Muscle layer of duodenum (tissue), 2 donors: ENCODE measurements at regions not wholly inside any gene's neighbourhood (a gene's known extent, or its start where the extent isn't known, plus 50 kb on each side); places are given as distances from the start of the nearest gene placed in this dataset.

Source experiments
- H3K27ac ChIP-seq: one replicate; pipeline ENCODE4 v1.7.0; 2013; ENCODE audit warnings: mild to moderate bottlenecking, low read length
- H3K27me3 ChIP-seq: one replicate; pipeline ENCODE4 v1.7.0; 2013; ENCODE audit warnings: low read depth, mild to moderate bottlenecking, control low read depth, low read length
- H3K36me3 ChIP-seq, 2 donors: one replicate each; pipeline ENCODE4 v1.7.0; 2013; ENCODE audit warnings: low read length in 2 of 2, control low read depth in 1 of 2, mild to moderate bottlenecking in 1 of 2; ENCODE audit not compliant: insufficient read depth in 2 of 2, control insufficient read depth in 1 of 2
- H3K4me1 ChIP-seq, 2 donors: one replicate each; pipeline ENCODE4 v1.7.0; 2013; ENCODE audit warnings: low read length in 2 of 2, mild to moderate bottlenecking in 2 of 2, control low read depth in 1 of 2, moderate library complexity in 1 of 2; ENCODE audit not compliant: insufficient read depth in 2 of 2, control insufficient read depth in 1 of 2
- H3K4me3 ChIP-seq, 2 donors: one replicate each; pipeline ENCODE4 v1.7.0; 2013; ENCODE audit warnings: low read length in 2 of 2, low read depth in 1 of 2, mild to moderate bottlenecking in 1 of 2
- H3K9me3 ChIP-seq, 2 donors: one replicate each; pipeline ENCODE4 v1.7.0; 2013; ENCODE audit warnings: low read length in 2 of 2, control low read depth in 1 of 2, mild to moderate bottlenecking in 1 of 2; ENCODE audit not compliant: control insufficient read depth in 1 of 2
- donor health status: healthy.

DNA sequence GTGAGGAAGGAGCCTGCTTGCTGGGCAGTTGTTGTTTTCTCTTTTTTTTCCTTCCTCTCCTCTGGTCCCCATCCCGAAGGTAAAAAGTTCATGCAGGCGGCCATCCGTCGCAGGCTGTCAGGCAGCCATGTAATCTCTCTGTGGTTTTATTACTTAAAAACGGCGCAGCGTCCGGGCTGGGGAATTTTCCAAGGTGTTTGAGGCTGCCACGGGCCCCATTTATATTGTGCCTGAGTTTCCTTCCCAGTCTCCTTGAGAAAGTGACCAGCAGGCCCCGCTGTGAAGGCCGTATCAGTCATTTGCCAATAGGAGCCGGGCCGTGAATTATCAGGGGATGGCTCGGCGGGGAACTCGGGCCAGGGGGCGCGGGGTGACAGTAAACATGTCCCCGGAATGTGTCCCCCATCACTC, 289.7 kb downstream of the PBX3 start:
- no peak overlapping the region for H3K27ac ChIP-seq
- peaks cover 0 to under 1% of the 10 kb centered on the region in 2 donors for H3K9me3 ChIP-seq

DNA sequence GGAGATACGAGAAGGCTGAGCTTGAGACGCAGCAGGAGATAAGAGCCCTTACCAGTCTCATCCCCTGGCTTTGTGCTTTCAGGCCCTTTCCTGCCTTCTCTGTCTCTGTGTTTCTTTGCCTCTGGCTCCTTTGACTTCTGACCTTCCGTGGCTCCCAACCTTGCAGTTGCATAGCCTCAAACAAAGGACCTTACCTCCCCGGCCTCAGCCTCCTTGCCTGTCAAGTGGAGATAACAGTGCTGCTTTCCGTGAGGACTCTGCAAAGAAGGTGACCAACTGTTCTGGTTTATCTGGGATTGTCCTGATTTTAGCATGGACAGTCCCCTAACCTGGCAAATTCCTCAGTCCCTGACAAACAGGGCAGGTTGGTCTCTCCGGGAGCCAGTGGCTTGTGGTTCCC, 287.8 kb upstream of the MVB12B start:
- no peak overlapping the region for H3K4me3 ChIP-seq
- H3K27me3 ChIP-seq = no peaks in the 10 kb centered on the region
- H3K27ac ChIP-seq = no peak overlapping the region
- no peaks in the 10 kb centered on the region for H3K36me3 ChIP-seq
- H3K9me3 ChIP-seq = peaks cover 0 to 7% of the 10 kb centered on the region in 2 donors
- no peaks in the 10 kb centered on the region for H3K4me1 ChIP-seq

More for the DNA sequence above, 289.7 kb downstream of the PBX3 start:
- H3K4me1 ChIP-seq = no peaks in the 10 kb centered on the region
- no peaks in the 10 kb centered on the region for H3K36me3 ChIP-seq
- no peak overlapping the region for H3K4me3 ChIP-seq
- H3K27me3 ChIP-seq = no peaks in the 10 kb centered on the region

DNA sequence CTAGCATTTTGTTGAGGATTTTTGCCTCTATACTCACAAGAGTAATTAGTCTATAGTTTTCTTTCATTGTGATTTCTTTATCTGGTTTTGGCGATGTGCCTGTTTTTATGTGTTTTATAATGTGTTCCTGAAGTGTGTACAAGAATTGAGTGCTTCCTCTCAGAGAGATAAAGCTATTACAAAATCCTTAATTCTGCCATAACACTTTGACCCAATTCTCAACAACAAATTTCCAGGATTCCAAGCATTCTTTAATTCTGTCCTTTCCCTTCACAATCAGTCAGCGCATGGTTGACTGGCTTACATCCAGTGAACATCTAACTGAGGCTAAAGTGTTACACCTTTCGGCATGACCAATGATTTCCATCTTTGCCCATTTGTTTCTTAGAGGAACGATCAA, 282.9 kb upstream of the MVB12B start:
- no peaks in the 10 kb centered on the region for H3K27me3 ChIP-seq
- H3K4me3 ChIP-seq = no peak overlapping the region
- no peak overlapping the region for H3K27ac ChIP-seq
- H3K4me1 ChIP-seq = no peaks in the 10 kb centered on the region
- H3K36me3 ChIP-seq = no peaks in the 10 kb centered on the region
- H3K9me3 ChIP-seq = peaks cover 5 to 27% of the 10 kb centered on the region in 2 donors

DNA sequence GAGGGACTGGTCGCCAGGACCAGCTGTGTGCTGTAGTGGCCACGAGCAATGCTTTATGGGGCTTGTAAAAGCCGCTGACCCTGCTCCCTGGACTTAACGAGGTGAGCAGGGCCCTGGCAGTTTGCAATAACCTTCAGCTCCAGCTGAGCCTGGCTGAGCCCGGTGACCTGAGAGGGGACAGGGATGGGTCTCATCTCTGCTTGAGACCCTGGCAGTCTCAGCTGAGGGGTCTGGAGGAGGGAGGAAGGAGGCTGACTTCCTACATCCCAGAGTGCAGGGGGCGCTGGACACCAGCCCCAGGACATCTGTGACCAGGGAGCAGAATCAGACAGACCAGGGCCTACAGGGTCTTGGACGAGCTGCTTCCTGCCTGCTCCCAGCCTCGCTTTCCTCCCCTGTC, 277.5 kb upstream of the MVB12B start:
- H3K27ac ChIP-seq = no peak overlapping the region
- no peak overlapping the region for H3K4me3 ChIP-seq
- H3K27me3 ChIP-seq = no peaks in the 10 kb centered on the region
- no peaks in the 10 kb centered on the region for H3K36me3 ChIP-seq
- no peaks in the 10 kb centered on the region for H3K4me1 ChIP-seq
- peaks cover 5 to 17% of the 10 kb centered on the region in 2 donors for H3K9me3 ChIP-seq

DNA sequence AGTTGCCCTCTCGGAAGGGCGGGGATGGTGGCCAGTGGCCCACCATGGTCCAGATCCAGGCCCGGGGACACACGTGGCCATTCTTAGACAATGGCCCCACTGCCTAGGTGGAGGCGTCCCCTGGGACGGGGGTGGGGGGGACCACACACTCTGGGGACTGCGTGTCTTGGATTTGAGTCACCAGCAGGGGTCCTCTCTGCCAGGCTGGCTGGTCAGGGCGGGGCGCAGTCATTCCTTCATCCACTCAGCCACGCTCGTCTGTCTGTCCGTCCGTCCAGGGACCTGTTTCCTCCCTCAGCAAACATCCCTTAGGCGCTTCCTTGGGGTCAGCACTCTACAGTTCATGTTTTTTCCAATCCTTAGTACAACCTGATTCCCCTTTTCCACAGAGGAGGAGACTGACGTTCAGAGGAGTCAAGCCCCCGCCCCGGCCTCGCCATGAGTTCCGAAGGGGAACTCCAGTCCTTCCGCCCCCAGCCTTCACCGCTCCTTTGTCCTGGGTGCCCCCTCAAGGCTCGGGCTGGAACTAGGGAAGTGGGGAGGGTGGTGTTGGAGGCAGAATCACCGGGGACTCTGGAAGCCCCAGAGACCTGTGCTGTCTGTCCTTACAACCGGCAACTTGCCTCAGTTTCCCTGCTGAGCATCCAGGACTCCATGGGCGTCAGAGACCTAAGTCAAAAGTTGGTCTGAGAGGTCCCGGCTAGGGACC, 276.6 kb upstream of the MVB12B start:
- Histone ChIP-seq H3K27me3 (no peaks in the 10 kb centered on the region), H3K4me3 (no peak overlapping the region), H3K9me3 (peaks cover 2 to 9% of the 10 kb centered on the region in 2 donors), H3K27ac (no peak overlapping the region), H3K4me1 (no peaks in the 10 kb centered on the region), H3K36me3 (no peaks in the 10 kb centered on the region)

DNA sequence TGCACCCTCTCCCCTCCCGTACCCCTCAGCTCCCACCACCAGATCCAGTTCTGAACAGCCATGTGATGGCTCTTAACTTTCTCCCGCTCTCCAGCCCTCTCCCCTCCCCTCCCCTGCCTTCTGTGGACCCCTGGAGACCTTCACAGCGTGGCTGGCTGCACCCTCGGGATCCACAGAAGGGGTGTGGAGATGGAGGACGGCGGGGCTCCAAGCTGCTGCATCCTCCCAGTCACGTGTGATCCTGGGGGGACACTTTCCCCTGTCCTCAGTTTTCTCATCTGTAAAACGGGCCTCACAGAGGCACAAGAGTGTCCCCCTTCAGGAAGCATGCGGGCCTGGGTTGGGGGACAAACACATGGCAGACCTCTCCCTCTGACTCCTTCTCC, 276.0 kb upstream of the MVB12B start:
- H3K27me3 ChIP-seq = no peaks in the 10 kb centered on the region

DNA sequence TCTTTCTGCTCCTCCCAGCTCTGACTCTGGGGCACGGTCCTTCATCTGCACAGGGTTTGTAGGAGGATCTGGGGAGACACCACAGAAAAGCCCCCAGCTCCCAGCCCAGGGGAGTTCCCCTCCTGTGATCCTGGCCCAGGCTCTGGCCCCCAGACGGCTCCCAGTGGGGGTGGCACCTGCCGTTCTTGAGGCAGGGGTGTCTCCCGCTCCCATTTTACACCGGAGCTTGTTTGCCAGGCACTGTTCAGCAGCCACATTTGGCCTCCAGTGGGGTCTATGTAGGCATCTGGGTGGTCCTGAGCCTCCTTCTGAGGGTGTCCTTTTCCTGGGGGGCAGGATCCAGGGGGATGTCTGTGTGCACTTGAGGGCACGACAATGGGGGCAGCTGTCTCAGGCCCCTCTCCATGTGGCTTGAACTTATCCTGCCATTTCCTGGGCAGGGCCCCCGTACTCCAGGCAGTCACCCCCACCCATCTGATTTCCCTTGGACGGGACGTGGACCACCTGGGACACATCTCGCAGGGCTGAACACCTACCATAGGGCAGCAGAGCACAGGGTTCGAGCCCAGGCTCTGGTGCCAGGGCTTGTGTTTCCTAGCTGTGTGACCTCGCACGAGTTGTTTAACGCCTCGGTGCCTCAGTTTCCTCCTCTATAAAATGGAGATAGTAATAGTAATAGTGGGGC, 275.0 kb upstream of the MVB12B start:
- no peaks in the 10 kb centered on the region for H3K36me3 ChIP-seq
- no peak overlapping the region for H3K27ac ChIP-seq
- no peak overlapping the region for H3K4me3 ChIP-seq
- H3K9me3 ChIP-seq = no peaks in the 10 kb centered on the region
- H3K4me1 ChIP-seq = no peaks in the 10 kb centered on the region
- H3K27me3 ChIP-seq = no peaks in the 10 kb centered on the region

More for the DNA sequence above, 276.0 kb upstream of the MVB12B start:
- Histone ChIP-seq H3K27ac (no peak overlapping the region), H3K36me3 (no peaks in the 10 kb centered on the region), H3K4me3 (no peak overlapping the region), H3K4me1 (no peaks in the 10 kb centered on the region), H3K9me3 (peaks cover 0 to 9% of the 10 kb centered on the region in 2 donors)

DNA sequence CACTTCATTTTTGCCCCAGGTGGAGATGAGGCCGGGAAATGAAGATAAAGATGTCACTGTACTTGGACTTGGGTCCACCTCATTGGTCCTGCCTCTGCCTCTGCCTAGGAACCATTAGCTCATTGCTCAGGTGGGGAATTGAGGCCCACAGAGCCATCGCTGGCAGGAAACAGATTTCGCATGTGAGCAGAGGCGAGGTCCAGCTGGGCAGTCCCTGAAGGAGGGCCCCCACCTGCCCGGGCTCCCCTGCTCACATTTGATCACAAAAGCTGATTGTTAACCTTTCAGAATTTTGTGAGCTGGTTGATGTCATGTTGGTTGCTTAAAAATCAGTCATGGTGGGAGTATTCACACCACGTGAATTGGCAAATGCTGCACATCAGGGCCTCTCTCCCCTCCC, 273.8 kb upstream of the MVB12B start:
- no peak overlapping the region for H3K4me3 ChIP-seq
- no peak overlapping the region for H3K27ac ChIP-seq
- H3K4me1 ChIP-seq = no peaks in the 10 kb centered on the region
- H3K36me3 ChIP-seq = no peaks in the 10 kb centered on the region
- no peaks in the 10 kb centered on the region for H3K9me3 ChIP-seq
- no peaks in the 10 kb centered on the region for H3K27me3 ChIP-seq

DNA sequence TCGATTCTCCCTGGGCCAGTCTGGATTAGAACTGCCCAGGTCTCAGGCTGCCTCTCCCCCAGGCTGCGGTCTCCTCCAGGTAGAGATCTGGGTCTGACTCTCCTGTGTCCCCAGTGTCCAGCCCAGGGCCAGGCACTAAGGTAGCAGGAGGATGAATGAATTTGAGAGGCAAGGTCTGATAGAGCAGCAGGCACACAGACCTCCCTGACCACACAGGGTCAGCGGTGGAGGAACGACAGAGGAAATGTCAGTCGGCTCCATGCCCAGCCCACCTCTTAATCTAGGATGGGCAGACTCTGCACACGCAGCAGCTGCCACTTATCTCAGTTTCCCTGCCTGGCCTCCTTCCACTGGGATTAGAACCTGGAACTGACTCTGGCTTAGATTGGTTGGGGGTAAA, 272.7 kb upstream of the MVB12B start:
- Histone ChIP-seq H3K4me3 (no peak overlapping the region), H3K27ac (no peak overlapping the region), H3K36me3 (no peaks in the 10 kb centered on the region), H3K27me3 (no peaks in the 10 kb centered on the region), H3K9me3 (no peaks in the 10 kb centered on the region), H3K4me1 (no peaks in the 10 kb centered on the region)

DNA sequence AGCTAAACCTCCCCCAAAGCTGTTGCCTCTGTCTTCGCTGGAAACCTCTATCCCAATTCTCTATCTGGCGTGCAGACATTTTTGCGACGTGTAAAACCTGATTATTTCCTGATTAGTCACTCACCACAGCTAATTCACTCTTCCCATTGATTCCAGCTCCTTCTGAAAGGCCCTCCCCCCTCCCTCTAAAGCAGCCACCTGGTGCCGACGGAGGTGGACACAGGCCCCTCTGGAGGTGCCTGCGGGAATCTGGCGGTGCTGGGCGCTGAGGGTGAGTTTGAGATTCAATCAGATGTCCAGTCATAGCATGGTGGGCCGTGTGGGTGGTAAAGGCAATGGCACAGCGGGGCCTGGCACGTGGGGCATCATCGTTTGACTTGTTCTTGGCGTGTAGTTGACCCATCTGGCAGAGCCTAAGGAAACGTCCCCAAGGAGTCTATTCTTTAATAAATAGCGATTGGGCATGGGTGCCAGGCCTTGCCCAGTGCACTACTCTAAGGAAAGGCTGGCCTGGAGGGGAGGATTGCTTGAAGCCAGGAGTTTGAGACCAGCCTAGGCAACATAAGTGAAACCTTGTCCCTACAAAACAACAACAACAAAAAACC, 271.1 kb upstream of the MVB12B start:
- Histone ChIP-seq H3K9me3 (no peaks in the 10 kb centered on the region), H3K36me3 (no peaks in the 10 kb centered on the region), H3K4me3 (no peak overlapping the region), H3K27me3 (no peaks in the 10 kb centered on the region), H3K27ac (no peak overlapping the region), H3K4me1 (no peaks in the 10 kb centered on the region)

DNA sequence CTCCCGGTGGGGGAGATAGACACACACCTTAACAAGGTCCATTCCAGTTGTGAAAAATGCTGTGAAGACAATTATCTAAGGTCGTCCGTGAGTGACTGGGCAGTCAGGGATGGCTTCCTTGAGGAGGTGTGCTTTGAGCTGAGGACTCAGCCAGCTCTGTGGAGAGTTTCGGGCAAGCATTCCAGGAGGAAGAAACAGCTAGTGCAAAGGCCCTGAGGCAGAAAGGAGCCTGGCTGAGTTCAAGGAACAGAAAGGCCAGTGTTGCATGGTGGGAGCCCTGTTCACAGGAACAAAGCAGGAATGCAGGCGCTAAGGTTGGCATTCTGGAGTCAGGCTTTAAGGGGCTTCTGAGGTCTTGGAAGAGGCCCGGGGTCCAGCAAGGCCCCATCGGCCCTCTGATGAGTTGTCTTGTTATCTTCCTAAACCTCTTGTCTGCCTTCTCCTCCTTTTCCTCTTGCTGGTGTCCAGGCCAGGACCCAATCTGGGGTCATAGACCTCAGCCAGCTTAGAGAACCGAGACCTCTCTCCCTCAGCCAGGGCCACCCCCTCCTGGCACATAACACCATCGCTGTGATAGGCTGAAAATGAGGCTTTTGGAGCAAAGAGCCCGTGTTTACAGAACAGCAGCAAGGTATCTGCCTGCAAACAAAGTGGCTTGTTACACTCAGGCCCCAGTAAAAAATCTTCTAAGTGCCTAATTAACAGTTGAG, 270.2 kb upstream of the MVB12B start:
- Histone ChIP-seq H3K27ac (no peak overlapping the region), H3K4me1 (no peaks in the 10 kb centered on the region), H3K9me3 (no peaks in the 10 kb centered on the region), H3K36me3 (no peaks in the 10 kb centered on the region), H3K4me3 (no peak overlapping the region), H3K27me3 (no peaks in the 10 kb centered on the region)
